BJ (cell line): ENCODE measurements at regions not wholly inside any gene's neighbourhood (a gene's known extent, or its start where the extent isn't known, plus 50 kb on each side); places are given as distances from the start of the nearest gene placed in this dataset.

Experiments used
- CTCF ChIA-PET: fragments of 350-600 bp; formaldehyde crosslinking; extraction: SDS; loops from one replicate; lab custom pipeline; 2021; ENCODE audit warnings: antibody characterized with exemption, inconsistent platforms; lab: Yijun Ruan, JAX
- POLR2A ChIA-PET: fragments of 300-600 bp; sonication (Branson Sonifier 250); formaldehyde crosslinking; extraction: SDS; loops from one replicate; lab custom pipeline; 2021; ENCODE audit warnings: antibody characterized with exemption; lab: Charles Lee
- DNase-seq: peaks from one replicate; pipeline ENCODE4 v3.0.0-alpha.2; 2011; ENCODE audit warnings: low read depth
- H3K27me3 ChIP-seq: 2 replicates; pipeline ENCODE4 v1.6.0; 2011; ENCODE audit warnings: low read length; ENCODE audit not compliant: control insufficient read depth, insufficient read depth
- H3K36me3 ChIP-seq: 2 replicates; pipeline ENCODE4 v1.5.1; 2011; ENCODE audit warnings: low read length; ENCODE audit not compliant: control insufficient read depth, insufficient read depth
- H3K4me3 ChIP-seq: 2 replicates; pipeline ENCODE4 v1.5.1; 2011; ENCODE audit warnings: low read depth, mild to moderate bottlenecking, control low read depth, low read length
- CTCF ChIP-seq: IDR thresholded peaks from 2 replicates; pipeline ENCODE4 v1.5.1; 2011; ENCODE audit warnings: low read depth, mild to moderate bottlenecking, control low read depth, inconsistent platforms, low read length, moderate library complexity; ENCODE audit not compliant: insufficient read depth

- no peak for TF ChIP-seq CTCF
- DNase-seq, result no peak
- ChIA-PET CTCF (no interaction called here), POLR2A (no interaction called here)
- Histone ChIP-seq H3K36me3 (no peaks in the 10 kb centered on the region), H3K27me3 (no peaks in the 10 kb centered on the region), H3K4me3 (no peak overlapping the region)
Measured at GRCh38 chr11:112499153-112499880, 238.7 kb upstream of the PLET1 start.

GRCh38 chr11:112499881-112500204 lies 239.2 kb upstream of the PLET1 start:
- POLR2A ChIA-PET, result no interaction called here
- Histone ChIP-seq H3K36me3 (no peaks in the 10 kb centered on the region), H3K27me3 (no peaks in the 10 kb centered on the region), H3K4me3 (no peak overlapping the region)
- no peak for DNase-seq
- no peak for TF ChIP-seq CTCF
- CTCF ChIA-PET, result no interaction called here

- no peak for TF ChIP-seq CTCF
- no peak overlapping the region for H3K4me3 ChIP-seq
- no peaks in the 10 kb centered on the region for H3K36me3 ChIP-seq
- H3K27me3 ChIP-seq, result no peaks in the 10 kb centered on the region
- ChIA-PET POLR2A (interaction anchor here (0.6 kb wide), 1 partner anchor 194 kb away, joined by 10 read pairs; no protein-coding TSS in a partner anchor), CTCF (interaction anchor here (1.1 kb wide), 1 partner anchor 21 kb away, joined by 3 read pairs; no protein-coding TSS in a partner anchor)
- no peak for DNase-seq
Measured at GRCh38 chr11:112503410-112503809, 242.8 kb upstream of the PLET1 start.

GRCh38 chr11:112504056-112504455 lies 243.4 kb upstream of the PLET1 start:
- Histone ChIP-seq H3K36me3 (no peaks in the 10 kb centered on the region), H3K4me3 (no peak overlapping the region), H3K27me3 (no peaks in the 10 kb centered on the region)
- TF ChIP-seq CTCF, result no peak
- CTCF ChIA-PET, result no interaction called here
- no peak for DNase-seq
- POLR2A ChIA-PET, result no interaction called here

GRCh38 chr11:112506852-112507251 lies 246.2 kb upstream of the PLET1 start:
- Histone ChIP-seq H3K36me3 (no peaks in the 10 kb centered on the region), H3K4me3 (no peak overlapping the region), H3K27me3 (no peaks in the 10 kb centered on the region)
- DNase-seq, result no peak
- no peak for TF ChIP-seq CTCF
- POLR2A ChIA-PET, result interaction anchor here (0.6 kb wide), 1 partner anchor 30 kb away, joined by 3 read pairs; no protein-coding TSS in a partner anchor
- CTCF ChIA-PET, result no interaction called here
